ENCODE measurements at regions not wholly inside any gene's neighbourhood (a gene's known extent, or its start where the extent isn't known, plus 50 kb on each side); places are given as distances from the start of the nearest gene placed in this dataset.

GRCh38 chr3:28788571-28788970 is 439.9 kb upstream of the AZI2 start:
- H3K23ac ChIP-seq (ENCODE audit: insufficient read length), result no peak overlapping the region
- DNase-seq (ENCODE audit: low read depth in 1 of 2, low spot score in 2 of 2) (no peak), FAIRE-seq (no peak)
- H2BK15ac ChIP-seq (ENCODE audit: low read length), result no peak overlapping the region
- H3K4me2 ChIP-seq (ENCODE audit: insufficient read depth in 1 of 2, low read depth in 2 of 2, low read length in 2 of 2), result no peak overlapping the region
- H3K4ac ChIP-seq (replicated peaks; ENCODE audit: insufficient read length, low read depth, low read length), result no peak overlapping the region
- no peak overlapping the region for H3K56ac ChIP-seq (replicated peaks; ENCODE audit: insufficient read length, low read depth, low read length)
- TF ChIP-seq CHD2 (IDR thresholded peaks at IDR 0.05; ENCODE audit: low read length), result no peak
- TF ChIP-seq JUND (IDR thresholded peaks at IDR 0.05; ENCODE audit: low read length), result no peak
- TF ChIP-seq SP2 (IDR thresholded peaks at IDR 0.05; ENCODE audit: low read length), result no peak
- no peak for TF ChIP-seq CEBPB (IDR thresholded peaks at IDR 0.05; ENCODE audit: low read depth, low read length)
- no peak overlapping the region for H3K9ac ChIP-seq (replicated peaks in 1 of 4; ENCODE audit: extremely low read depth in 1 of 4, low read depth in 3 of 4, low read length in 3 of 4)
- no peak overlapping the region for H2BK20ac ChIP-seq (ENCODE audit: low read length)
- ChIA-PET CTCF (ENCODE audit: partially characterized antibody) (no interaction called here), POLR2A (ENCODE audit: partially characterized antibody) (interaction anchor here (0.6 kb wide), 1 partner anchor 60 kb away, joined by 3 read pairs; no protein-coding TSS in a partner anchor)
- no peaks in the 10 kb centered on the region for H3K9me3 ChIP-seq (ENCODE audit: insufficient read depth in 2 of 2, low read depth in 1 of 2, low read length in 1 of 2)
- H4K20me1 ChIP-seq (replicated peaks in 1 of 2; ENCODE audit: control insufficient read depth in 1 of 2, insufficient read depth in 2 of 2, low read length in 2 of 2), result no peaks in the 10 kb centered on the region
- no peak overlapping the region for H2BK120ac ChIP-seq (replicated peaks; ENCODE audit: low read depth, low read length)
- no peak overlapping the region for H3K14ac ChIP-seq (ENCODE audit: insufficient read length)
- no peak overlapping the region for H4K5ac ChIP-seq (ENCODE audit: insufficient read length, low read depth, low read length)
- no peak overlapping the region for H3K27ac ChIP-seq (ENCODE audit: low read depth, low read length)
- H2AFZ ChIP-seq (ENCODE audit: low read length), result no peak overlapping the region
- H3K27me3 ChIP-seq (replicated peaks in 1 of 4; ENCODE audit: control insufficient read depth in 3 of 4, extremely low read depth in 1 of 4, insufficient read depth in 3 of 4, low read length in 3 of 4), result no peaks in the 10 kb centered on the region
- no peak overlapping the region for H3K4me3 ChIP-seq (ENCODE audit: extremely low read depth in 1 of 4, insufficient read depth in 2 of 4, low read depth in 3 of 4, low read length in 4 of 4)
- H2AK5ac ChIP-seq (ENCODE audit: low read depth, low read length), result no peak overlapping the region
- H3K23me2 ChIP-seq (ENCODE audit: low read depth, low read length), result no peaks in the 10 kb centered on the region
- H4K8ac ChIP-seq (ENCODE audit: extremely low read depth, insufficient read depth, low read length), result no peak overlapping the region
- no peaks in the 10 kb centered on the region for H3K36me3 ChIP-seq (ENCODE audit: control insufficient read depth in 2 of 4, insufficient read depth in 4 of 4, low read length in 3 of 4)
- no peak overlapping the region for H4K91ac ChIP-seq (replicated peaks; ENCODE audit: insufficient read length, low read length)
- WGBS, 2 experiments (ENCODE audit: extremely low coverage in 1 of 2, insufficient coverage in 1 of 2, insufficient read length in 1 of 2, insufficient replicate concordance in 2 of 2, low coverage in 1 of 2, low lambda C conversion rate in 2 of 2, missing lambda C conversion rate in 1 of 2), result 93% methylated on average over 1 of the region's 1 CpG; no CpG with 5 or more reads in 1 of the 2 experiments
- no peaks in the 10 kb centered on the region for H3K79me1 ChIP-seq (ENCODE audit: low read depth, low read length)
- no peak overlapping the region for H2BK5ac ChIP-seq (ENCODE audit: low read depth, low read length)
- H2BK12ac ChIP-seq (ENCODE audit: low read depth, low read length), result no peak overlapping the region
- no peaks in the 10 kb centered on the region for H3K79me2 ChIP-seq (ENCODE audit: control insufficient read depth in 1 of 2, insufficient read depth in 2 of 2, low read length in 2 of 2)
- no peak overlapping the region for H3K18ac ChIP-seq (ENCODE audit: extremely low read depth, low read length)
- peaks cover 0 to 3% (median 1%) of the 10 kb centered on the region in 4 experiments; a peak in 2 of 7 replicates for H3K4me1 ChIP-seq (replicated peaks in 1 of 4; ENCODE audit: control insufficient read depth in 3 of 4, insufficient read depth in 4 of 4, low read length in 3 of 4)

Data from H1 (cell line).